ENCODE measurements at regions not wholly inside any gene's neighbourhood (a gene's known extent, or its start where the extent isn't known, plus 50 kb on each side); places are given as distances from the start of the nearest gene placed in this dataset.

DNA sequence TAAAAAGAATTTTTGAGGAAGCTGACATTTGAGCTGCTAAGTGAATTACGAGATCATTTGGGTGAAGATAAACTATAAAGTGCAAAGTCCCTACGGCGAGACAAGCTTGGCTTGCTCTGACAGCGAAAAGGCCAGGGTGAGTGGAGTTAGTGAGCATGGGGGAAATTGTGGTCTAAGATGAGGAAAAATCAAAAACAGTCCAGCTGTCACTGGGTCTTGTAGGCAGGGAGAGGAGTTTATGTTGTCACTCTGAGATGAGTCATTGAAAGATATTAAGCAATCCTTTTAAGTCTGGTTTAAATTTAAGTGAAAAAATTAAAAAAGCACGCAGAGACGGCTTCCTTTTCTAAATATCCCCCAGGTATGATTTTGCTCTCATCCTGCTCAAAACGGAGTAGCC is 601.9 kb downstream of the MRPL39 start:
- TF ChIP-seq ZBTB7A (IDR thresholded peaks at IDR 0.05; ENCODE audit: low read depth) (no peak), TAF1 (IDR thresholded peaks at IDR 0.05; ENCODE audit: low read depth) (no peak), CREB1 (IDR thresholded peaks at IDR 0.05; ENCODE audit: low read depth) (no peak), YY1 (IDR thresholded peaks at IDR 0.05; ENCODE audit: low read depth) (no peak), RAD21 (IDR thresholded peaks at IDR 0.05; ENCODE audit: low read depth) (no peak), TEAD4 (IDR thresholded peaks at IDR 0.05) (no peak), EP300 (IDR thresholded peaks at IDR 0.05; ENCODE audit: borderline replicate concordance) (no peak), USF1 (IDR thresholded peaks at IDR 0.05) (no peak)
- TF ChIP-seq, protein P1, sequence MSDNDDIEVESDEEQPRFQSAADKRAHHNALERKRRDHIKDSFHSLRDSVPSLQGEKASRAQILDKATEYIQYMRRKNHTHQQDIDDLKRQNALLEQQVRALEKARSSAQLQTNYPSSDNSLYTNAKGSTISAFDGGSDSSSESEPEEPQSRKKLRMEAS (IDR thresholded peaks at IDR 0.05), result no peak
